ENCODE measurements at regions not wholly inside any gene's neighbourhood (a gene's known extent, or its start where the extent isn't known, plus 50 kb on each side); places are given as distances from the start of the nearest gene placed in this dataset.

DNA sequence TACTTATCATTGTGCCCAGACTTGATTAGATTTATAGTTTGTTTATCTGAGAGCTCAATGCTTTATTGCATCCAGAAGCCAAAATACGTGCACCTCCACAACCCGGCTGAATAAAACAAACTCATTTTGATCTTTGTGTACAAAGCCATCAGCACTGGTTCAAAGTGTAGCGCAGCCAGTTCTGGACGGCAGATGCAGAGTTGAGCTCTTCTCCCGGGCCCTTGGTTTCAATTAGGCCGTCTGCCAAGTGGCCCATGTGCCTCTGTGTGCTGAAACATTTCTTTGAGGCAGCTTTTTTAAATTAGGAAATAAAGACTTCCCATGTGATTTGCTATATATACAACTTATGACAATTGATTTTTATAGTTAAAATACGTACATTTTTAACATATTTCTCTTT, 96.2 kb upstream of the RSPO3 start:
- no peak for TF ChIP-seq ZBTB8A (tag by site-specific recombination; IDR thresholded peaks at IDR 0.05)
- no peak for TF ChIP-seq ZEB2 (tag by site-specific recombination; IDR thresholded peaks at IDR 0.05)
- TF ChIP-seq, protein P1, sequence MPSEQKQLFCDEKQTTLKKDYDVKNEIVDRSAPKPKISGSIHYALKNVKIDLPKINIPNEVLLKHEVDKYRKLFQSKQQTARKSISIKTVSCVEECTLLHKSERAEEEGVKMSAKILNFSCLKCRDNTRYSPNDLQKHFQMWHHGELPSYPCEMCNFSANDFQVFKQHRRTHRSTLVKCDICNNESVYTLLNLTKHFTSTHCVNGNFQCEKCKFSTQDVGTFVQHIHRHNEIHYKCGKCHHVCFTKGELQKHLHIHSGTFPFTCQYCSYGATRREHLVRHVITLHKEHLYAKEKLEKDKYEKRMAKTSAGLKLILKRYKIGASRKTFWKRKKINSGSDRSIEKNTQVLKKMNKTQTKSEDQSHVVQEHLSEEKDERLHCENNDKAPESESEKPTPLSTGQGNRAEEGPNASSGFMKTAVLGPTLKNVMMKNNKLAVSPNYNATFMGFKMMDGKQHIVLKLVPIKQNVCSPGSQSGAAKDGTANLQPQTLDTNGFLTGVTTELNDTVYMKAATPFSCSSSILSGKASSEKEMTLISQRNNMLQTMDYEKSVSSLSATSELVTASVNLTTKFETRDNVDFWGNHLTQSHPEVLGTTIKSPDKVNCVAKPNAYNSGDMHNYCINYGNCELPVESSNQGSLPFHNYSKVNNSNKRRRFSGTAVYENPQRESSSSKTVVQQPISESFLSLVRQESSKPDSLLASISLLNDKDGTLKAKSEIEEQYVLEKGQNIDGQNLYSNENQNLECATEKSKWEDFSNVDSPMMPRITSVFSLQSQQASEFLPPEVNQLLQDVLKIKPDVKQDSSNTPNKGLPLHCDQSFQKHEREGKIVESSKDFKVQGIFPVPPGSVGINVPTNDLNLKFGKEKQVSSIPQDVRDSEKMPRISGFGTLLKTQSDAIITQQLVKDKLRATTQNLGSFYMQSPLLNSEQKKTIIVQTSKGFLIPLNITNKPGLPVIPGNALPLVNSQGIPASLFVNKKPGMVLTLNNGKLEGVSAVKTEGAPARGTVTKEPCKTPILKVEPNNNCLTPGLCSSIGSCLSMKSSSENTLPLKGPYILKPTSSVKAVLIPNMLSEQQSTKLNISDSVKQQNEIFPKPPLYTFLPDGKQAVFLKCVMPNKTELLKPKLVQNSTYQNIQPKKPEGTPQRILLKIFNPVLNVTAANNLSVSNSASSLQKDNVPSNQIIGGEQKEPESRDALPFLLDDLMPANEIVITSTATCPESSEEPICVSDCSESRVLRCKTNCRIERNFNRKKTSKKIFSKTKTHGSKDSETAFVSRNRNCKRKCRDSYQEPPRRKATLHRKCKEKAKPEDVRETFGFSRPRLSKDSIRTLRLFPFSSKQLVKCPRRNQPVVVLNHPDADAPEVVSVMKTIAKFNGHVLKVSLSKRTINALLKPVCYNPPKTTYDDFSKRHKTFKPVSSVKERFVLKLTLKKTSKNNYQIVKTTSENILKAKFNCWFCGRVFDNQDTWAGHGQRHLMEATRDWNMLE (tag by site-specific recombination; conservative IDR thresholded peaks at IDR 0.05; ENCODE audit: low read depth) = no peak
- no peak for TF ChIP-seq ZNF274 (IDR thresholded peaks at IDR 0.05; ENCODE audit: low read length)
- no peak for TF ChIP-seq ZNF274 (tag by site-specific recombination; IDR thresholded peaks at IDR 0.05; ENCODE audit: borderline replicate concordance)
- no peak for TF ChIP-seq CTCF (tag by site-specific recombination; IDR thresholded peaks at IDR 0.05)

All from HEK293 (cell line).